K562 (cell line): ENCODE measurements at regions not wholly inside any gene's neighbourhood (a gene's known extent, or its start where the extent isn't known, plus 50 kb on each side); places are given as distances from the start of the nearest gene placed in this dataset.

ENCODE experiments used
- ATAC-seq: fragments of 200-7000 bp; cut with Tn5 transposase; 3 replicates; pipeline ENCODE4 v1.9.1; 2020; ENCODE audit warnings: moderate library complexity
- BruUV-seq: library from RNA; stranded (reverse); fragments of 400-500 nt; replicated peaks from 2 replicates; lab custom pipeline; 2021; lab: Mats Ljungman, UMichigan
- CTCF ChIA-PET: fragments of 300-600 bp; formaldehyde crosslinking; extraction: SDS; loops from one replicate; lab custom pipeline; 2021; ENCODE audit warnings: low intra/inter-chr PET ratio; lab: Yijun Ruan, JAX
- POLR2A ChIA-PET: fragments of 300-600, 350-650 bp; sonication (Branson Sonifier 250); formaldehyde crosslinking; extraction: SDS; loops from one replicate; lab custom pipeline; 2021; ENCODE audit warnings: antibody characterized with exemption, inconsistent platforms; lab: Yijun Ruan, JAX
- DNase-seq, 4 experiments: peaks; one replicate each; pipeline versions ENCODE4 v3.0.0 to v3.0.0-alpha.2; 2011 to 2018; ENCODE audit warnings: low spot score in 3 of 4, mixed read lengths in 3 of 4; ENCODE audit errors: extremely low read depth in 1 of 4
- FAIRE-seq: peaks from 2 replicates; lab custom pipeline; 2011; peaks lifted over from hg19 to GRCh38; lab: Jason Lieb, UNC
- H2AFZ ChIP-seq: 2 replicates; pipeline ENCODE4 v1.6.0; 2011; ENCODE audit warnings: low read depth, low read length, control low read depth, inconsistent platforms
- H3K27ac ChIP-seq: fragments of 200-600 bp; 3 replicates; pipeline ENCODE4 v1.8.0; 2011; ENCODE audit warnings: low read depth, mild to moderate bottlenecking, control low read depth, inconsistent platforms, low read length, moderate library complexity, mixed read lengths; ENCODE audit errors: extremely low read depth
- H3K27me3 ChIP-seq, 2 experiments: fragments of 300-600 bp in 1 of 2; 2 replicates in 1 of 2; 3 replicates in 1 of 2; pipeline versions ENCODE4 v1.6.0 to v1.8.0; 2011; ENCODE audit warnings: inconsistent platforms in 2 of 2, low read length in 2 of 2, mild to moderate bottlenecking in 1 of 2, mixed read lengths in 1 of 2, moderate library complexity in 1 of 2; ENCODE audit not compliant: control insufficient read depth in 2 of 2, insufficient read depth in 2 of 2
- H3K36me3 ChIP-seq: fragments of 300-600 bp; 3 replicates; pipeline ENCODE4 v1.8.0; 2011; ENCODE audit warnings: mild to moderate bottlenecking, low read length, inconsistent platforms; ENCODE audit not compliant: control insufficient read depth, insufficient read depth
- H3K4me1 ChIP-seq, 2 experiments: fragments of 200-600 bp in 1 of 2; replicated peaks in 1 of 2; 2 replicates in 1 of 2; 3 replicates in 1 of 2; pipeline versions ENCODE4 v1.5.1 to v1.8.0; 2011; ENCODE audit warnings: inconsistent platforms in 2 of 2, low read length in 2 of 2, mild to moderate bottlenecking in 1 of 2, mixed read lengths in 1 of 2, moderate library complexity in 1 of 2; ENCODE audit not compliant: control insufficient read depth in 2 of 2, insufficient read depth in 2 of 2
- H3K4me2 ChIP-seq: 2 replicates; pipeline ENCODE4 v1.6.1; 2011; ENCODE audit warnings: low read length, control low read depth, inconsistent platforms, mixed read lengths; ENCODE audit not compliant: insufficient read depth
- H3K4me3 ChIP-seq: fragments of 200-600 bp; sonication (generic), shearing (Covaris generic); 2 replicates; pipeline ENCODE4 v1.5.1; 2016; ENCODE audit warnings: control low read depth, inconsistent platforms
- H3K79me2 ChIP-seq: fragments of 200-600 bp; 3 replicates; pipeline ENCODE4 v1.8.0; 2011; ENCODE audit warnings: low read length, inconsistent platforms; ENCODE audit not compliant: control insufficient read depth, insufficient read depth
- H3K9ac ChIP-seq, 2 experiments: 2 replicates each; pipeline versions ENCODE4 v1.6.0 to v1.6.1; 2011; ENCODE audit warnings: low read depth in 2 of 2, low read length in 2 of 2, control low read depth in 1 of 2, inconsistent platforms in 1 of 2, mild to moderate bottlenecking in 1 of 2, mixed read lengths in 1 of 2; ENCODE audit not compliant: insufficient read depth in 1 of 2
- H3K9me1 ChIP-seq: one replicate; pipeline ENCODE4 v1.6.0; 2011; ENCODE audit warnings: inconsistent platforms, mild to moderate bottlenecking, low read length, moderate library complexity; ENCODE audit not compliant: control insufficient read depth, insufficient read depth
- H3K9me3 ChIP-seq: replicated peaks from 2 replicates; pipeline ENCODE4 v1.5.1; 2011; ENCODE audit warnings: low read depth, low read length, inconsistent platforms; ENCODE audit not compliant: control insufficient read depth, insufficient read depth
- H4K20me1 ChIP-seq: replicated peaks from 2 replicates; pipeline ENCODE4 v1.6.1; 2011; ENCODE audit warnings: low read length, inconsistent platforms, mixed read lengths; ENCODE audit not compliant: control insufficient read depth, insufficient read depth
- KLF16 ChIP-seq: IDR thresholded peaks from 2 replicates; pipeline ENCODE4 v1.6.1; 2016; ENCODE audit warnings: antibody characterized with exemption
- SREBF2 ChIP-seq: sonication (generic); formaldehyde crosslinking; IDR thresholded peaks from 2 replicates; pipeline ENCODE4 v1.4.0; 2020; ENCODE audit warnings: mild to moderate bottlenecking, missing genetic modification reagents
- TEAD1 ChIP-seq, 2 experiments: fragments of 450-650 bp in 1 of 2; sonication (generic) in 1 of 2; formaldehyde crosslinking; IDR thresholded peaks; 2 replicates each; pipeline versions ENCODE4 v1.4.0 to v1.8.0; 2020 to 2022; ENCODE audit warnings: mild to moderate bottlenecking in 2 of 2, missing genetic modification reagents in 1 of 2
- TRIM28 ChIP-seq: fragments of 450-650 bp; IDR thresholded peaks from 2 replicates; pipeline ENCODE4 v1.6.1; 2017
- XRCC4 ChIP-seq: IDR thresholded peaks from one replicate; pipeline ENCODE4 v1.6.1; 2011; ENCODE audit not compliant: insufficient read depth, insufficient read length; ENCODE audit errors: extremely low read depth
- ZC3H8 ChIP-seq: fragments of 450-650 bp; IDR thresholded peaks from 2 replicates; pipeline ENCODE4 v1.6.1; 2017
- WGBS: fragments of 100-300 bp; shearing (Covaris generic); methylation state at CpG from one replicate; pipeline ENCODE4 v1.1.6; 2016; ENCODE audit warnings: low coverage, mixed read lengths; ENCODE audit not compliant: insufficient coverage; ENCODE audit errors: missing lambda C conversion rate; 5-methylcytosine and 5-hydroxymethylcytosine counted together
- in situ Hi-C: fragments of 300-500 bp; cut with MboI; formaldehyde crosslinking; loops from 4 replicates; pipeline ENCODE4 v1.15.0; 2018; ENCODE audit warnings: inconsistent platforms, mixed read lengths
- intact Hi-C: fragments of 100-400 bp; cut with micrococcal nuclease; formaldehyde crosslinking; loops from 2 replicates; pipeline ENCODE4 v1.14.2; 2022

- in situ Hi-C loops (no loop called here), intact Hi-C loops (no loop called here)
- TF ChIP-seq SREBF2 (CRISPR knock-in tag) (no peak), ZC3H8 (no peak), TEAD1 (CRISPR knock-in tag; IDR thresholded peaks at IDR 0.05) (no peak), TRIM28 (no peak), KLF16 (no peak)
- FAIRE-seq (no peak), ATAC-seq (no peak), DNase-seq (no peak)
- no peaks in the 10 kb centered on the region for H3K9me3 ChIP-seq
- no peak overlapping the region for H3K4me3 ChIP-seq
- no peak overlapping the region for H3K27ac ChIP-seq
- CTCF ChIA-PET: no interaction called here
- H3K27me3 ChIP-seq: no peaks in the 10 kb centered on the region
- no peaks in the 10 kb centered on the region for H4K20me1 ChIP-seq
- H3K4me2 ChIP-seq: no peak overlapping the region
- H3K9ac ChIP-seq: no peak overlapping the region
- WGBS: 3% methylated on average over 3 of the region's 3 CpGs
- BruUV-seq: no TSS peak
- H2AFZ ChIP-seq: no peak overlapping the region
- H3K4me1 ChIP-seq: no peaks in the 10 kb centered on the region
- H3K36me3 ChIP-seq: no peaks in the 10 kb centered on the region
- no peaks in the 10 kb centered on the region for H3K79me2 ChIP-seq
- POLR2A ChIA-PET: no interaction called here
- no peaks in the 10 kb centered on the region for H3K9me1 ChIP-seq
Observed at GRCh38 chr20:7361931-7362330, 578.3 kb downstream of the HAO1 start.

GRCh38 chr20:7362601-7363000 is 577.7 kb downstream of the HAO1 start:
- ATAC-seq (no peak), DNase-seq (no peak), FAIRE-seq (no peak)
- Histone ChIP-seq H3K9ac (no peak overlapping the region), H3K9me1 (no peaks in the 10 kb centered on the region), H3K36me3 (no peaks in the 10 kb centered on the region), H3K27ac (no peak overlapping the region), H3K4me3 (no peak overlapping the region), H2AFZ (no peak overlapping the region), H3K4me2 (no peak overlapping the region), H4K20me1 (no peaks in the 10 kb centered on the region), H3K9me3 (no peaks in the 10 kb centered on the region), H3K79me2 (no peaks in the 10 kb centered on the region), H3K4me1 (no peaks in the 10 kb centered on the region), H3K27me3 (no peaks in the 10 kb centered on the region)
- TF ChIP-seq XRCC4: no peak
- POLR2A ChIA-PET: interaction anchor here (0.6 kb wide), 1 partner anchor 15 kb away, joined by 3 read pairs; no protein-coding TSS in a partner anchor
- intact Hi-C loops: no loop called here
- 0% methylated on average over 2 of the region's 2 CpGs for WGBS
- in situ Hi-C loops: no loop called here
- BruUV-seq: no TSS peak
- CTCF ChIA-PET: no interaction called here
